Endothelial cell of umbilical vein (primary cell): ENCODE measurements at regions not wholly inside any gene's neighbourhood (a gene's known extent, or its start where the extent isn't known, plus 50 kb on each side); places are given as distances from the start of the nearest gene placed in this dataset.

Source experiments
- EZH2 ChIP-seq: IDR thresholded peaks from 2 replicates; pipeline ENCODE4 v1.6.1; 2012; ENCODE audit warnings: borderline replicate concordance, low read depth, mild to moderate bottlenecking, moderate library complexity, low read length, inconsistent platforms; ENCODE audit not compliant: severe bottlenecking
- POLR2A ChIP-seq: IDR thresholded peaks from 2 replicates; pipeline ENCODE4 v1.6.1; 2012; ENCODE audit warnings: low read depth, mild to moderate bottlenecking, control low read depth, low read length
- POLR2AphosphoS5 ChIP-seq: IDR thresholded peaks from 2 replicates; pipeline ENCODE4 v1.6.1; 2012; ENCODE audit warnings: low read depth, mild to moderate bottlenecking, control low read depth, low read length, moderate library complexity; ENCODE audit not compliant: insufficient read depth
- TF ChIP-seq, protein P1 (sequence below), 2 donors: IDR thresholded peaks; 1 replicate in 1 of 2; 2 replicates in 1 of 2; pipeline ENCODE4 v1.5.1; 2011; ENCODE audit warnings: low read length in 2 of 2, mild to moderate bottlenecking in 2 of 2, moderate library complexity in 2 of 2, control low read depth in 1 of 2, inconsistent platforms in 1 of 2, low read depth in 1 of 2; ENCODE audit not compliant: insufficient read depth in 1 of 2; ENCODE audit errors: extremely low read depth in 1 of 2

DNA sequence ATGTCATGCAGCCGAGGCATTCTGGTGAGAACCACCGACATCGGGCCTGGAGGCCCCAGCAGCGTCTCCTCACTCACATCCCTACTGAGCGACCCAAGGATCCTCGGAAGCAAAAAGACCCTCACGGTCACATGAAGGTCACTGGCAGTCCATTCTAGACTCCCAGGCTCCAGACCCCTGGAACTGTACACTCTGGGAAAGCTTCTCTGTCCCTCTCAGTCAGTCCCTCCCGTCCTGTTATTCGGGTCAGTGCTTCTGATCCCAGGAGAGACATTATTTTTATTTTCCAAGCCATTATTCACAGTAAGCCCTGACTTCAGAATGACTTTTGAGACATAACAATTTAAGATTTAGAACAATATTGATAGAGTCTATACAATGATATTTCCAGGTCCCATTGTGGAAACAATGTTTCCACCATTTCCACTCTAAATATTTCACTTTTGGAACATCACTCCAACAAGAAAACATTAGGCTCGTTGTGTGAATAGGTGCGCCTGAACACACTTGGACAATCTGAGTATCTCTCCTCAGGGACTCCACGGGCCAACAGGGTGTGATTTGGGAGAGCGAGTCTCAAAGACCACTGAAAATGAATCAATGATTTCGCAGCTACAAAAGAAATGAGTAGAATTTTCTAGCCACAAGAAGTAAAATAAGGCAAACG, 199.7 kb downstream of the SOD2 start:
- TF ChIP-seq, protein P1, sequence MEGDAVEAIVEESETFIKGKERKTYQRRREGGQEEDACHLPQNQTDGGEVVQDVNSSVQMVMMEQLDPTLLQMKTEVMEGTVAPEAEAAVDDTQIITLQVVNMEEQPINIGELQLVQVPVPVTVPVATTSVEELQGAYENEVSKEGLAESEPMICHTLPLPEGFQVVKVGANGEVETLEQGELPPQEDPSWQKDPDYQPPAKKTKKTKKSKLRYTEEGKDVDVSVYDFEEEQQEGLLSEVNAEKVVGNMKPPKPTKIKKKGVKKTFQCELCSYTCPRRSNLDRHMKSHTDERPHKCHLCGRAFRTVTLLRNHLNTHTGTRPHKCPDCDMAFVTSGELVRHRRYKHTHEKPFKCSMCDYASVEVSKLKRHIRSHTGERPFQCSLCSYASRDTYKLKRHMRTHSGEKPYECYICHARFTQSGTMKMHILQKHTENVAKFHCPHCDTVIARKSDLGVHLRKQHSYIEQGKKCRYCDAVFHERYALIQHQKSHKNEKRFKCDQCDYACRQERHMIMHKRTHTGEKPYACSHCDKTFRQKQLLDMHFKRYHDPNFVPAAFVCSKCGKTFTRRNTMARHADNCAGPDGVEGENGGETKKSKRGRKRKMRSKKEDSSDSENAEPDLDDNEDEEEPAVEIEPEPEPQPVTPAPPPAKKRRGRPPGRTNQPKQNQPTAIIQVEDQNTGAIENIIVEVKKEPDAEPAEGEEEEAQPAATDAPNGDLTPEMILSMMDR (IDR thresholded peaks at IDR 0.05; ENCODE audit: extremely low read depth in 1 of 2, insufficient read depth in 1 of 2, low read depth in 1 of 2, low read length in 2 of 2) = no peak
- TF ChIP-seq POLR2A = no peak
- no peak for TF ChIP-seq POLR2AphosphoS5
- no peak for TF ChIP-seq EZH2
